Glutamatergic neuron (in vitro differentiated cells): ENCODE measurements at regions not wholly inside any gene's neighbourhood (a gene's known extent, or its start where the extent isn't known, plus 50 kb on each side); places are given as distances from the start of the nearest gene placed in this dataset.

Experiments
- DNase-seq: peaks from one replicate; pipeline ENCODE4 v3.0.0; 2022
- H3K27ac Mint-ChIP-seq: one replicate; pipeline ENCODE4 v1.8.0; 2020; ENCODE audit warnings: mild to moderate bottlenecking, mixed read lengths, inconsistent platforms; ENCODE audit not compliant: unreplicated experiment
- H3K27me3 Mint-ChIP-seq: one replicate; pipeline ENCODE4 v1.8.0; 2020; ENCODE audit warnings: mild to moderate bottlenecking, moderate library complexity, mixed read lengths, inconsistent platforms; ENCODE audit not compliant: unreplicated experiment
- H3K36me3 Mint-ChIP-seq: one replicate; pipeline ENCODE4 v1.8.0; 2020; ENCODE audit warnings: mild to moderate bottlenecking, mixed read lengths, inconsistent platforms; ENCODE audit not compliant: unreplicated experiment
- H3K4me1 Mint-ChIP-seq: one replicate; pipeline ENCODE4 v1.8.0; 2020; ENCODE audit warnings: mild to moderate bottlenecking, low read depth, mixed read lengths, inconsistent platforms; ENCODE audit not compliant: unreplicated experiment
- H3K4me3 Mint-ChIP-seq: one replicate; pipeline ENCODE4 v1.8.0; 2020; ENCODE audit warnings: mild to moderate bottlenecking, mixed read lengths, inconsistent platforms; ENCODE audit not compliant: unreplicated experiment
- H3K9me3 Mint-ChIP-seq: one replicate; pipeline ENCODE4 v1.8.0; 2020; ENCODE audit warnings: mild to moderate bottlenecking, moderate library complexity, mixed read lengths, inconsistent platforms; ENCODE audit not compliant: unreplicated experiment
- TF ChIP-seq, protein P1 (sequence below): fragments of 200-600 bp; sonication (generic); IDR thresholded peaks from one replicate; pipeline ENCODE4 v1.5.0; 2021; ENCODE audit not compliant: partially characterized antibody, unreplicated experiment

GRCh38 chr11:115083144-115083806 is 404.9 kb downstream of the NXPE2 start:
- no peak for DNase-seq
- Mint-ChIP-seq H3K27ac (peak overlapping the region; percentile 95), H3K36me3 (no peaks in the 10 kb centered on the region), H3K9me3 (peaks cover 10% of the 10 kb centered on the region), H3K27me3 (peaks cover 10% of the 10 kb centered on the region), H3K4me3 (no peak overlapping the region), H3K4me1 (peaks cover 46% of the 10 kb centered on the region)
- TF ChIP-seq, protein P1, sequence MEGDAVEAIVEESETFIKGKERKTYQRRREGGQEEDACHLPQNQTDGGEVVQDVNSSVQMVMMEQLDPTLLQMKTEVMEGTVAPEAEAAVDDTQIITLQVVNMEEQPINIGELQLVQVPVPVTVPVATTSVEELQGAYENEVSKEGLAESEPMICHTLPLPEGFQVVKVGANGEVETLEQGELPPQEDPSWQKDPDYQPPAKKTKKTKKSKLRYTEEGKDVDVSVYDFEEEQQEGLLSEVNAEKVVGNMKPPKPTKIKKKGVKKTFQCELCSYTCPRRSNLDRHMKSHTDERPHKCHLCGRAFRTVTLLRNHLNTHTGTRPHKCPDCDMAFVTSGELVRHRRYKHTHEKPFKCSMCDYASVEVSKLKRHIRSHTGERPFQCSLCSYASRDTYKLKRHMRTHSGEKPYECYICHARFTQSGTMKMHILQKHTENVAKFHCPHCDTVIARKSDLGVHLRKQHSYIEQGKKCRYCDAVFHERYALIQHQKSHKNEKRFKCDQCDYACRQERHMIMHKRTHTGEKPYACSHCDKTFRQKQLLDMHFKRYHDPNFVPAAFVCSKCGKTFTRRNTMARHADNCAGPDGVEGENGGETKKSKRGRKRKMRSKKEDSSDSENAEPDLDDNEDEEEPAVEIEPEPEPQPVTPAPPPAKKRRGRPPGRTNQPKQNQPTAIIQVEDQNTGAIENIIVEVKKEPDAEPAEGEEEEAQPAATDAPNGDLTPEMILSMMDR = no peak

DNA sequence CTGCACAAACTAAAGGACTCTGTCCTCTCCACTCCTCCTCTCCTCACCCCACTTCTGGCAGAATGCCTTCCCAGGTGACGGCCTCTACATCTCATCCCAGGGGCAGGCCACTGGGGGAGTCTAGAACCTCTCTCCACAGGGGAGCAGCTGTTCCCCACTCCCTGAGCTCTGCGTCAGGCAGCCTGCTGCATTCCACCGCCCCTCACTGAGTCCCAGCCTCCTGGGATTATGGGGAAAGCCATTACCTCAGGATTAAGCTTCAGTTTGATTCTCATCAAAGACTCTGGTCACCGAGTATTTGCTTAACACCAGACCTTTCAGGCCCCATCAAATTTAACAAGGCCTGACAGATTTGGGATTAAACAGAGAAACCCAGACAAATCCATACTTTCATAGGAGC is 405.9 kb downstream of the NXPE2 start:
- Mint-ChIP-seq H3K4me1 (peaks cover 38% of the 10 kb centered on the region), H3K27me3 (peaks cover 10% of the 10 kb centered on the region), H3K9me3 (peaks cover 10% of the 10 kb centered on the region), H3K4me3 (peak overlapping the region; percentile 69), H3K27ac (peak overlapping the region; percentile 95), H3K36me3 (no peaks in the 10 kb centered on the region)
- DNase-seq = peak; percentile 54
- TF ChIP-seq, protein P1 = no peak

DNA sequence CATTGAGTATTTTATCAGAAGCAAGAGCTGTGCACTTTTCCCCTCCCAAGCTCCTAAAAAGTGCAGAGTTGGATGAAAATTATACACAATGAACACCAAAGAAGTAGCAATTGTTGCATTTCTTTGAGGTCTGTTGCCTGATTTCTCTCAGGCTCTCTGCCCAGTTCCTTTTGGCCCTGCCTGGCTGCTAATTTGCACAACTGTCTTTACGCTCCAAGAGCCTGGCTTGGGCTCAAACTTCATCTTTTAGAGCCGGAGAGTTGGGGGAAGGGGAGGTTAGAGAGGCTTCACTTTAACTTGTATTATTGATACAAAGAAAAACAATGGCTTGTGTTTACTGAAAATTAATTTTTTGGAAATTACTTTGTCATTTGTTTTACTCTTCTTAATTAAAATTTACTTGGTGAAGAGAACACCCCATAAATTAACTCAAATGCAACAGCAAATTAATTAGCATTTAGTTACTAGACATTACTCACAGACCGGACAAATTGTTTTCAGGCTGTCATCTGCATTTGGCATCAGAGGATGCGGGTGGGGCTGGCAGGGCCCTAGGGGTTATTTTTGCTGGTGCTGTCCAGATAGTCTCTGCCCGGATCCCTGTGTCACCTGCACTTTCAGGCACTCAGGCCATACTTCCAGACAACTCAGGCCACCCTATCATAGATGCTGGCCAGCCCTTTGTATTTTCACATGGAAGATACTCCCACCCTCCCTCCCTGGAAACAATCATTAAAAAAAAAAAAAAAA is 407.3 kb downstream of the NXPE2 start:
- peaks cover 10% of the 10 kb centered on the region for H3K27me3 Mint-ChIP-seq
- H3K4me3 Mint-ChIP-seq = no peak overlapping the region
- peaks cover 10% of the 10 kb centered on the region for H3K9me3 Mint-ChIP-seq
- peaks cover 37% of the 10 kb centered on the region for H3K4me1 Mint-ChIP-seq
- H3K27ac Mint-ChIP-seq = no peak overlapping the region
- TF ChIP-seq, protein P1 = no peak
- no peaks in the 10 kb centered on the region for H3K36me3 Mint-ChIP-seq
- DNase-seq = no peak

GRCh38 chr11:115087791-115088190 is 409.5 kb downstream of the NXPE2 start:
- no peak for DNase-seq
- Mint-ChIP-seq H3K4me1 (peaks cover 21% of the 10 kb centered on the region), H3K36me3 (no peaks in the 10 kb centered on the region), H3K27me3 (peaks cover 6% of the 10 kb centered on the region), H3K4me3 (no peak overlapping the region), H3K27ac (no peak overlapping the region), H3K9me3 (no peaks in the 10 kb centered on the region)
- TF ChIP-seq, protein P1 = no peak

- peaks cover 3% of the 10 kb centered on the region for H3K27me3 Mint-ChIP-seq
- no peak overlapping the region for H3K4me3 Mint-ChIP-seq
- TF ChIP-seq, protein P1 = no peak
- H3K27ac Mint-ChIP-seq = no peak overlapping the region
- DNase-seq = no peak
- no peaks in the 10 kb centered on the region for H3K9me3 Mint-ChIP-seq
- H3K36me3 Mint-ChIP-seq = no peaks in the 10 kb centered on the region
- peaks cover 2% of the 10 kb centered on the region for H3K4me1 Mint-ChIP-seq
Observed at GRCh38 chr11:115092516-115092915, 411.7 kb downstream of the CADM1 start.
